B cell (primary cell): ENCODE measurements at regions not wholly inside any gene's neighbourhood (a gene's known extent, or its start where the extent isn't known, plus 50 kb on each side); places are given as distances from the start of the nearest gene placed in this dataset.

Experiments used
- ATAC-seq: fragments of 200-7000 bp; cut with Tn5 transposase; one replicate; pipeline ENCODE4 v1.10.0; 2021; ENCODE audit warnings: low read depth, mild to moderate bottlenecking, moderate number of reproducible peaks, moderate library complexity
- CTCF ChIA-PET: fragments of 350-600 bp; sonication (Branson Sonifier 250); formaldehyde crosslinking; loops from one replicate; lab custom pipeline; 2021; ENCODE audit warnings: antibody characterized with exemption, inconsistent platforms; lab: Charles Lee
- POLR2A ChIA-PET: fragments of 350-600 bp; sonication (Branson Sonifier 250); formaldehyde crosslinking; loops from one replicate; lab custom pipeline; 2021; ENCODE audit warnings: antibody characterized with exemption; lab: Charles Lee
- DNase-seq: peaks from one replicate; pipeline ENCODE4 v3.0.0; 2013
- H2AFZ ChIP-seq: 2 replicates; pipeline ENCODE4 v1.6.1; 2012; ENCODE audit warnings: mild to moderate bottlenecking, low read depth, low read length; ENCODE audit not compliant: insufficient read depth, poor library complexity, severe bottlenecking
- H3K27ac ChIP-seq, 2 donors: 1 replicate in 1 of 2; 2 replicates in 1 of 2; pipeline ENCODE4 v1.5.1; 2012 to 2013; ENCODE audit warnings: low read length in 2 of 2, mild to moderate bottlenecking in 2 of 2, moderate library complexity in 1 of 2
- H3K27me3 ChIP-seq, 4 experiments: fragments of 200-600 bp in 1 of 4; sonication (generic) in 1 of 4; replicated peaks in 1 of 4; 1 replicate in 2 of 4; 2 replicates in 2 of 4; pipeline versions ENCODE4 v1.6.1 to v1.7.0; 2013 to 2016; ENCODE audit warnings: low read length in 3 of 4, mild to moderate bottlenecking in 2 of 4, mixed read lengths in 1 of 4, moderate library complexity in 1 of 4; ENCODE audit not compliant: insufficient read depth in 4 of 4, control insufficient read depth in 3 of 4; ENCODE audit errors: control extremely low read depth in 1 of 4
- H3K36me3 ChIP-seq, 2 experiments: replicated peaks in 1 of 2; 1 replicate in 1 of 2; 2 replicates in 1 of 2; pipeline versions ENCODE4 v1.6.1 to v1.7.1; 2013; ENCODE audit warnings: low read length in 1 of 2; ENCODE audit not compliant: insufficient read depth in 2 of 2, control insufficient read depth in 1 of 2; ENCODE audit errors: control extremely low read depth in 1 of 2, extremely low read depth in 1 of 2
- H3K4me1 ChIP-seq, 2 donors: fragments of 200-600 bp in 1 of 2; sonication (generic) in 1 of 2; 1 replicate in 1 of 2; 2 replicates in 1 of 2; pipeline versions ENCODE4 v1.5.1 to v1.6.1; 2013 to 2017; ENCODE audit warnings: low read length in 2 of 2; ENCODE audit not compliant: control insufficient read depth in 2 of 2, insufficient read depth in 2 of 2
- H3K4me2 ChIP-seq: replicated peaks from 2 replicates; pipeline ENCODE3; 2012; ENCODE audit warnings: mild to moderate bottlenecking, low read depth, low read length; ENCODE audit not compliant: poor library complexity, severe bottlenecking
- H3K4me3 ChIP-seq, 5 experiments: fragments of 200-600 bp in 1 of 5; sonication (generic) in 1 of 5; 1 replicate in 3 of 5; 2 replicates in 2 of 5; pipeline versions ENCODE4 v1.5.1 to v1.7.0; 2011 to 2016; ENCODE audit warnings: low read length in 4 of 5, mild to moderate bottlenecking in 4 of 5, low read depth in 2 of 5, control low read depth in 1 of 5, moderate library complexity in 1 of 5; ENCODE audit not compliant: insufficient read depth in 1 of 5; ENCODE audit errors: control extremely low read depth in 1 of 5, extremely low read depth in 1 of 5
- H3K79me2 ChIP-seq: fragments of 200-600 bp; sonication (generic); one replicate; pipeline ENCODE4 v1.6.0; 2016; ENCODE audit warnings: low read length; ENCODE audit not compliant: control insufficient read depth, insufficient read depth
- H3K9ac ChIP-seq: fragments of 200-600 bp; sonication (generic); 2 replicates; pipeline ENCODE4 v1.6.1; 2017; ENCODE audit warnings: mild to moderate bottlenecking, low read length, moderate library complexity
- H3K9me3 ChIP-seq, 3 donors: one replicate each; pipeline versions ENCODE4 v1.6.1 to v1.7.1; 2013; ENCODE audit warnings: low read length in 2 of 3; ENCODE audit not compliant: control insufficient read depth in 2 of 3, insufficient read depth in 1 of 3; ENCODE audit errors: control extremely low read depth in 1 of 3
- H4K20me1 ChIP-seq: 2 replicates; pipeline ENCODE4 v1.6.0; 2012; ENCODE audit warnings: mild to moderate bottlenecking, low read length; ENCODE audit not compliant: insufficient read depth, control insufficient read depth, poor library complexity, severe bottlenecking
- H3K27ac Mint-ChIP-seq: one replicate; pipeline ENCODE4 v1.8.0; 2021; ENCODE audit warnings: mixed read lengths
- H3K27me3 Mint-ChIP-seq: one replicate; pipeline ENCODE4 v1.8.0; 2021; ENCODE audit warnings: mixed read lengths
- H3K4me1 Mint-ChIP-seq: one replicate; pipeline ENCODE4 v1.8.0; 2021; ENCODE audit warnings: mixed read lengths
- H3K4me3 Mint-ChIP-seq: one replicate; pipeline ENCODE4 v1.8.0; 2021; ENCODE audit warnings: mixed read lengths
- H3K9me3 Mint-ChIP-seq: one replicate; pipeline ENCODE4 v1.8.0; 2022; ENCODE audit warnings: mixed read lengths; ENCODE audit not compliant: insufficient read depth
- EZH2 ChIP-seq: IDR thresholded peaks from 2 replicates; pipeline ENCODE4 v1.6.1; 2012; ENCODE audit warnings: borderline replicate concordance, low read depth, mild to moderate bottlenecking, moderate library complexity, low read length; ENCODE audit not compliant: insufficient read depth, poor library complexity, severe bottlenecking
- WGBS: methylation state at CpG from one replicate; pipeline ENCODE4 v1.1.5; 2013; ENCODE audit warnings: missing lambda C conversion rate; ENCODE audit not compliant: insufficient coverage; 5-methylcytosine and 5-hydroxymethylcytosine counted together
- intact Hi-C: fragments of 100-400 bp; cut with micrococcal nuclease; formaldehyde crosslinking; loops from one replicate; pipeline ENCODE4 v1.10.0; 2022
- TF ChIP-seq, protein P1 (sequence below): fragments of 200-600 bp; IDR thresholded peaks from one replicate; pipeline ENCODE4 v1.8.0; 2022; ENCODE audit warnings: antibody characterized with exemption, mild to moderate bottlenecking

DNA sequence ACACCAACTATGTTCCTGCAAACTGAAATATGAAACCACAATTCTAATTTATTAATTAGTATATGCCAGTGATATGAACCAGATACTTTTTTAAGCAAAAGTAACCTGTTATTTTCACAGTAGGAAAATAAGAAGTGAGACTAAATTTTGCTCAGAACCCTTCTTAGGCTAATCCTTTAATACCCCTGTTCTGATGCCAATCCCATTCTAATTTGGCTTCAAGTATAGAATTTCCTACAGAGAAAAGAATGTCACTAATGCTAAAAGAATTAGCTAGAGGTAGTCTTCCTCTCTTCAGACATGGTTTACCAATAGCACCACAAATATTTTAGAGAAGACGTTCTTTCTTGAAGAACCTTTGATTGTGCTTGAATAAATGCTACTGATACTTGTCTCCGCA, 758.4 kb downstream of the FLRT2 start:
- Mint-ChIP-seq H3K27me3 (no peaks in the 10 kb centered on the region), H3K4me3 (no peak overlapping the region), H3K27ac (no peak overlapping the region), H3K9me3 (peaks cover 2% of the 10 kb centered on the region), H3K4me1 (no peaks in the 10 kb centered on the region)
- no peaks in the 10 kb centered on the region for H3K36me3 ChIP-seq
- no peak overlapping the region for H3K9ac ChIP-seq
- H3K79me2 ChIP-seq: no peaks in the 10 kb centered on the region
- no peak overlapping the region for H3K4me2 ChIP-seq
- no peaks in the 10 kb centered on the region for H3K27me3 ChIP-seq
- ChIA-PET CTCF (no interaction called here), POLR2A (no interaction called here)
- no CpG with 5 or more reads among the region's 2 CpGs for WGBS
- H3K9me3 ChIP-seq: no peaks in the 10 kb centered on the region
- no peak overlapping the region for H3K4me3 ChIP-seq
- DNase-seq: no peak
- intact Hi-C loops: no loop called here
- no peaks in the 10 kb centered on the region for H4K20me1 ChIP-seq
- no peak overlapping the region for H2AFZ ChIP-seq
- no peak for ATAC-seq
- TF ChIP-seq, protein P1, sequence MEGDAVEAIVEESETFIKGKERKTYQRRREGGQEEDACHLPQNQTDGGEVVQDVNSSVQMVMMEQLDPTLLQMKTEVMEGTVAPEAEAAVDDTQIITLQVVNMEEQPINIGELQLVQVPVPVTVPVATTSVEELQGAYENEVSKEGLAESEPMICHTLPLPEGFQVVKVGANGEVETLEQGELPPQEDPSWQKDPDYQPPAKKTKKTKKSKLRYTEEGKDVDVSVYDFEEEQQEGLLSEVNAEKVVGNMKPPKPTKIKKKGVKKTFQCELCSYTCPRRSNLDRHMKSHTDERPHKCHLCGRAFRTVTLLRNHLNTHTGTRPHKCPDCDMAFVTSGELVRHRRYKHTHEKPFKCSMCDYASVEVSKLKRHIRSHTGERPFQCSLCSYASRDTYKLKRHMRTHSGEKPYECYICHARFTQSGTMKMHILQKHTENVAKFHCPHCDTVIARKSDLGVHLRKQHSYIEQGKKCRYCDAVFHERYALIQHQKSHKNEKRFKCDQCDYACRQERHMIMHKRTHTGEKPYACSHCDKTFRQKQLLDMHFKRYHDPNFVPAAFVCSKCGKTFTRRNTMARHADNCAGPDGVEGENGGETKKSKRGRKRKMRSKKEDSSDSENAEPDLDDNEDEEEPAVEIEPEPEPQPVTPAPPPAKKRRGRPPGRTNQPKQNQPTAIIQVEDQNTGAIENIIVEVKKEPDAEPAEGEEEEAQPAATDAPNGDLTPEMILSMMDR: no peak
- TF ChIP-seq EZH2: no peak
- no peaks in the 10 kb centered on the region for H3K4me1 ChIP-seq
- H3K27ac ChIP-seq: no peak overlapping the region

DNA sequence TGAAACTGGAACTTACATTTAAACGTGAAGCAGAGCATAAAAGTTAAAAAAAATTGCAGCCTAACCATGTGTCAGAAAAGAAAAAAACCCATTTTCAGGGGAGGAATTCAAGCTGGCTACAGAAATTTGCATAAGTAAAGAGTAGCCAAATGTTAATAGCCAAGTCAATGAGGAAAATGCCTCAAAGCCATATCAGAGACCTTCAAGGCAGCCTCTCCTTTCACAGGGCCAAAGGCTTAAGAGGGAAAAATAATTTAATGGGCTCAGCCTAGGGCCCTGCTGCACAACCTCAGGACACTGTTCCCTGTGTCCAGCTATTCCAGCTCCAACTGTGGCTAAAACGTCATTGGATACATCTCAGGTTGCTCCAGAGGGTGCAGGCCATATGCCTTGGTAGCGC, 749.5 kb downstream of the FLRT2 start:
- TF ChIP-seq, protein P1: no peak
- no peak for TF ChIP-seq EZH2
- peaks cover 9% of the 10 kb centered on the region for H3K9me3 Mint-ChIP-seq
- CTCF ChIA-PET: no interaction called here
- Histone ChIP-seq H3K4me2 (no peak overlapping the region), H3K9me3 (peaks cover 0 to 4% (median 3%) of the 10 kb centered on the region in 3 donors), H3K27me3 (no peaks in the 10 kb centered on the region), H3K9ac (no peak overlapping the region), H4K20me1 (no peaks in the 10 kb centered on the region), H3K36me3 (no peaks in the 10 kb centered on the region), H3K79me2 (no peaks in the 10 kb centered on the region), H2AFZ (no peak overlapping the region), H3K27ac (no peak overlapping the region), H3K4me1 (no peaks in the 10 kb centered on the region), H3K4me3 (no peak overlapping the region)
- peaks cover 4% of the 10 kb centered on the region for H3K4me1 Mint-ChIP-seq
- POLR2A ChIA-PET: no interaction called here
- intact Hi-C loops: no loop called here
- no peak overlapping the region for H3K4me3 Mint-ChIP-seq
- H3K27me3 Mint-ChIP-seq: no peaks in the 10 kb centered on the region
- 79% methylated on average over 2 of the region's 3 CpGs for whole genome bisulfite sequencing
- ATAC-seq: no peak
- H3K27ac Mint-ChIP-seq: no peak overlapping the region
- DNase-seq: no peak
